HepG2 (cell line): ENCODE measurements at regions not wholly inside any gene's neighbourhood (a gene's known extent, or its start where the extent isn't known, plus 50 kb on each side); places are given as distances from the start of the nearest gene placed in this dataset.

Source experiments
- CHD4 ChIP-seq: fragments of 200-600 bp; sonication (generic); IDR thresholded peaks from 2 replicates; pipeline ENCODE4 v1.7.0; 2017; ENCODE audit warnings: mild to moderate bottlenecking, low read length, borderline replicate concordance
- CREB1 ChIP-seq, 2 experiments: fragments of 450-650 bp in 1 of 2; IDR thresholded peaks; 2 replicates each; pipeline ENCODE4 v1.6.1; 2016 to 2017; ENCODE audit warnings: control low read depth in 1 of 2, mild to moderate bottlenecking in 1 of 2, missing compliant biosample characterization in 1 of 2, missing genetic modification characterization in 1 of 2
- HES4 ChIP-seq: sonication (generic); formaldehyde crosslinking; IDR thresholded peaks from 2 replicates; pipeline ENCODE4 v1.9.0; 2021; ENCODE audit warnings: mild to moderate bottlenecking, missing genetic modification reagents, borderline replicate concordance
- ISL2 ChIP-seq: sonication (generic); formaldehyde crosslinking; IDR thresholded peaks from 2 replicates; pipeline ENCODE4 v1.5.0; 2020; ENCODE audit warnings: missing genetic modification reagents
- NR2C2 ChIP-seq: sonication (generic); formaldehyde crosslinking; IDR thresholded peaks from 2 replicates; pipeline ENCODE4 v1.4.0; 2020; ENCODE audit warnings: missing genetic modification reagents, mild to moderate bottlenecking, moderate library complexity, borderline replicate concordance
- RAD21 ChIP-seq: fragments of 450-650 bp; formaldehyde crosslinking; IDR thresholded peaks from 2 replicates; pipeline ENCODE4 v1.5.0; 2020; ENCODE audit warnings: mild to moderate bottlenecking
- TAF1 ChIP-seq: sonication (generic); formaldehyde crosslinking; IDR thresholded peaks from 2 replicates; pipeline ENCODE4 v1.4.0; 2020; ENCODE audit warnings: missing genetic modification reagents
- ZBTB21 ChIP-seq: sonication (generic); formaldehyde crosslinking; IDR thresholded peaks from 2 replicates; pipeline ENCODE4 v1.4.0; 2020; ENCODE audit warnings: missing genetic modification reagents
- ZNF431 ChIP-seq: sonication (generic); formaldehyde crosslinking; IDR thresholded peaks from 2 replicates; pipeline ENCODE4 v1.9.0; 2022; ENCODE audit warnings: missing genetic modification reagents, low read depth, mild to moderate bottlenecking, borderline replicate concordance
- TF ChIP-seq, protein P1 (sequence below): sonication (generic); formaldehyde crosslinking; IDR thresholded peaks from 2 replicates; pipeline ENCODE4 v1.4.0; 2020; ENCODE audit warnings: missing genetic modification reagents
- TF ChIP-seq, protein P2 (sequence below): sonication (generic); formaldehyde crosslinking; IDR thresholded peaks from 2 replicates; pipeline ENCODE4 v1.8.0; 2022; ENCODE audit warnings: mild to moderate bottlenecking, missing genetic modification reagents
- TF ChIP-seq, protein P3 (sequence below): conservative IDR thresholded peaks from 2 replicates; pipeline ENCODE4 v1.6.1; 2018; ENCODE audit warnings: missing genetic modification reagents

DNA sequence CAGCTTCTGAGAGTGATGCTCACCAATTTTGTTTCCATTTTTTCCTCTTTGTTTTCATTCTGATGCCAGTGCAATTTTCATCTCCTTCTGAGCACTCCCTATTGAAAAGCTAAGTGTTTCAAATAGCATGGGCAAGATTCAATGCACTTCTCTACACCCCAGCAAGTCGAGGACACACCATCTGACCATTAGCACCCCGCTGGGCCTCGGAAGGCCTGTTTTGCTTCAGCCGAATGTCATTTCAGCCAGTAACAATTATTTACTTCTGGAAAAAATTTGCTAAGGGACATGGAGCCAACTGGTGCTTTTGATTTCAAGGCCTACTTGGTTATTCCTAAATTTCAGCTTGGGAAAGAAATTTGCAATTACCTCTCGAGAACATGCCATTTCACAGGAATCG, 392.4 kb downstream of the RNF144A start:
- no peak for TF ChIP-seq NR2C2 (CRISPR knock-in tag)
- no peak for TF ChIP-seq ZBTB21 (CRISPR knock-in tag)
- no peak for TF ChIP-seq RAD21
- TF ChIP-seq, protein P1, sequence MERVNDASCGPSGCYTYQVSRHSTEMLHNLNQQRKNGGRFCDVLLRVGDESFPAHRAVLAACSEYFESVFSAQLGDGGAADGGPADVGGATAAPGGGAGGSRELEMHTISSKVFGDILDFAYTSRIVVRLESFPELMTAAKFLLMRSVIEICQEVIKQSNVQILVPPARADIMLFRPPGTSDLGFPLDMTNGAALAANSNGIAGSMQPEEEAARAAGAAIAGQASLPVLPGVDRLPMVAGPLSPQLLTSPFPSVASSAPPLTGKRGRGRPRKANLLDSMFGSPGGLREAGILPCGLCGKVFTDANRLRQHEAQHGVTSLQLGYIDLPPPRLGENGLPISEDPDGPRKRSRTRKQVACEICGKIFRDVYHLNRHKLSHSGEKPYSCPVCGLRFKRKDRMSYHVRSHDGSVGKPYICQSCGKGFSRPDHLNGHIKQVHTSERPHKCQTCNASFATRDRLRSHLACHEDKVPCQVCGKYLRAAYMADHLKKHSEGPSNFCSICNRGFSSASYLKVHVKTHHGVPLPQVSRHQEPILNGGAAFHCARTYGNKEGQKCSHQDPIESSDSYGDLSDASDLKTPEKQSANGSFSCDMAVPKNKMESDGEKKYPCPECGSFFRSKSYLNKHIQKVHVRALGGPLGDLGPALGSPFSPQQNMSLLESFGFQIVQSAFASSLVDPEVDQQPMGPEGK (CRISPR knock-in tag): no peak
- TF ChIP-seq ZNF431 (CRISPR knock-in tag): no peak
- no peak for TF ChIP-seq CREB1 (IDR thresholded peaks at IDR 0.05)
- no peak for TF ChIP-seq CREB1 (CRISPR knock-in tag; IDR thresholded peaks at IDR 0.05)
- TF ChIP-seq TAF1: no peak
- TF ChIP-seq, protein P2, sequence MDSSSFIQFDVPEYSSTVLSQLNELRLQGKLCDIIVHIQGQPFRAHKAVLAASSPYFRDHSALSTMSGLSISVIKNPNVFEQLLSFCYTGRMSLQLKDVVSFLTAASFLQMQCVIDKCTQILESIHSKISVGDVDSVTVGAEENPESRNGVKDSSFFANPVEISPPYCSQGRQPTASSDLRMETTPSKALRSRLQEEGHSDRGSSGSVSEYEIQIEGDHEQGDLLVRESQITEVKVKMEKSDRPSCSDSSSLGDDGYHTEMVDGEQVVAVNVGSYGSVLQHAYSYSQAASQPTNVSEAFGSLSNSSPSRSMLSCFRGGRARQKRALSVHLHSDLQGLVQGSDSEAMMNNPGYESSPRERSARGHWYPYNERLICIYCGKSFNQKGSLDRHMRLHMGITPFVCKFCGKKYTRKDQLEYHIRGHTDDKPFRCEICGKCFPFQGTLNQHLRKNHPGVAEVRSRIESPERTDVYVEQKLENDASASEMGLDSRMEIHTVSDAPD (CRISPR knock-in tag): no peak
- no peak for TF ChIP-seq ISL2
- TF ChIP-seq, protein P3, sequence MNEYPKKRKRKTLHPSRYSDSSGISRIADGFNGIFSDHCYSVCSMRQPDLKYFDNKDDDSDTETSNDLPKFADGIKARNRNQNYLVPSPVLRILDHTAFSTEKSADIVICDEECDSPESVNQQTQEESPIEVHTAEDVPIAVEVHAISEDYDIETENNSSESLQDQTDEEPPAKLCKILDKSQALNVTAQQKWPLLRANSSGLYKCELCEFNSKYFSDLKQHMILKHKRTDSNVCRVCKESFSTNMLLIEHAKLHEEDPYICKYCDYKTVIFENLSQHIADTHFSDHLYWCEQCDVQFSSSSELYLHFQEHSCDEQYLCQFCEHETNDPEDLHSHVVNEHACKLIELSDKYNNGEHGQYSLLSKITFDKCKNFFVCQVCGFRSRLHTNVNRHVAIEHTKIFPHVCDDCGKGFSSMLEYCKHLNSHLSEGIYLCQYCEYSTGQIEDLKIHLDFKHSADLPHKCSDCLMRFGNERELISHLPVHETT (CRISPR knock-in tag): no peak
- TF ChIP-seq CHD4: no peak
- no peak for TF ChIP-seq HES4 (CRISPR knock-in tag)
